GM18505 (cell line): ENCODE measurements at regions not wholly inside any gene's neighbourhood (a gene's known extent, or its start where the extent isn't known, plus 50 kb on each side); places are given as distances from the start of the nearest gene placed in this dataset.

Experiments
- ATAC-seq: cut with Tn5 transposase; IDR thresholded peaks from one replicate; pipeline ENCODE4 v1.9.1; 2021; ENCODE audit not compliant: unreplicated experiment
- POLR2A ChIP-seq: IDR thresholded peaks from 4 replicates; pipeline ENCODE4 v1.6.1; 2011; ENCODE audit warnings: borderline replicate concordance; ENCODE audit not compliant: insufficient read depth, insufficient read length; ENCODE audit errors: extremely low read depth

DNA sequence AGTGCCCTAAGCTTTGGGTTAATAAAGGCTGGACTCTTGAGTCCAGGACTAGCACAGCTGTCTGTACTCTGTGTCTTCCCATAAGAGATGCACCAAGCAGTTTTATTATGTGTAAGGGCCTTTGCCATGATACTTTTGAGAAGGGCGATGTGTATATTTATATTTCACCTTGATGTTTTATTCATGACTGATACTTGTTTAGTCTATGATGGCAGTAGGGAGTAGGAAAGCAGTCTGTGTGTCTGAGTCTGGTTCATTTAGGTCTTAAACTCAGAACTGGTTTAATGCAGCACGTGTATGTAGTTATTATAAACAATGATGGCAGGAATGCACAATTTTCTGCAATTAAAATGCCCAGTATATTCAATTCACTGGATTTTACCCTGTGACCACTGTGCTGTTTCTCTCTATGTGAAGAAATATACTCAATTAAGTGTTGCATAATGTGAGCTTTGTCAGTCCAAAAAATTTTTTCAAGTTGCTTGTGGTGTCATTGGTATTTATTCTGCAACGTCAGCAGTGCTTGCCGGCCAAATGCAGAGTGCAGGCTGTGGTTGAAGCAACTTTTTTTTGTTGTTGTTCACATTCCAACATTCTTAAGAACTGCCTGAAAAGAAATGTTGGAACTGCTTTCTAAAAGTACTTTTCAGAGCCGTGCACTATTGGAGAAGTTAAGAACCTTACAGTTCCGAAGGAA, 423.7 kb upstream of the SEMA6D start:
- ATAC-seq = no peak
- TF ChIP-seq POLR2A = no peak

DNA sequence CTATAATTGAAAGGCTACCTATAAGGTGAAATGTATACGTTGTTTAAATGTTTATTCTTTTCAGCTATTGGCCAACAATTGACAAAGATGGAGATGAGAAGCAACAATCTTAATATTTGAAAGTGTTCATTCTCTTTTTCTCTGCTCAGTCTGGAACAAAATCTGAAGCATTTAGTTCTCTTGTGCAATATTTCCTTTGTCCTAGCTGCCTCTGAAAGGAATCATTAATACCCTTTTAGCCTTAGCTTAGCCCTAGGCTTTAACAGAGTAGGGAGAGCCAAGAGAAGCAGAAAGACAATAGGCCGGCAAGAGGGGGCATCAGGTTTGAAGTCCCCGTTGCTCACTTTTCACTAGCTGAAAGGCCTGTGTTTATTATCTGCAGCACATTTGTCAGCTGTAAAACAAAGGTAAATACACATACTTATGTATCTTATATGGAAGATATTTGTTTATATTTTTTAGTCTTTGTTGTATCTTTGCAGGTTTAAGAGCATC, 422.5 kb upstream of the SEMA6D start:
- no peak for TF ChIP-seq POLR2A
- ATAC-seq = no peak

DNA sequence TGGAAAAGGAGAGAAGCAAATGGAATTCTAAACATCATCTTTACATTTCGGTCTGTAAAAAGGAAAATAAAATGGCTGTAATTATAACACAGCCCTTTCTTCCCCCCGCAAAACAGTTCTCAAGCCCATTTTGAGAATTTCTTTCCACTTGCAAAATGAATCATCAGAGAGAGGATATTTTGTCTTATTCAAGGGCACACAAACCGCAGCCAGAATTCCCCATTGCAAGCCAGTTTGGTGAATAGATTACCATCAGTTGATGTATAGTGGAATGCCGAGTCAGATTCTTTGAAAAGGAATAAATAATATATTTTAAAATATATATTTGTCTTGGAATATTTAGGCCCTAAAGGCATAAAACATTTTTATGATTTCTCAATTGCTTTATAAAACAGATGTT, 420.4 kb upstream of the SEMA6D start:
- no peak for TF ChIP-seq POLR2A
- no peak for ATAC-seq

DNA sequence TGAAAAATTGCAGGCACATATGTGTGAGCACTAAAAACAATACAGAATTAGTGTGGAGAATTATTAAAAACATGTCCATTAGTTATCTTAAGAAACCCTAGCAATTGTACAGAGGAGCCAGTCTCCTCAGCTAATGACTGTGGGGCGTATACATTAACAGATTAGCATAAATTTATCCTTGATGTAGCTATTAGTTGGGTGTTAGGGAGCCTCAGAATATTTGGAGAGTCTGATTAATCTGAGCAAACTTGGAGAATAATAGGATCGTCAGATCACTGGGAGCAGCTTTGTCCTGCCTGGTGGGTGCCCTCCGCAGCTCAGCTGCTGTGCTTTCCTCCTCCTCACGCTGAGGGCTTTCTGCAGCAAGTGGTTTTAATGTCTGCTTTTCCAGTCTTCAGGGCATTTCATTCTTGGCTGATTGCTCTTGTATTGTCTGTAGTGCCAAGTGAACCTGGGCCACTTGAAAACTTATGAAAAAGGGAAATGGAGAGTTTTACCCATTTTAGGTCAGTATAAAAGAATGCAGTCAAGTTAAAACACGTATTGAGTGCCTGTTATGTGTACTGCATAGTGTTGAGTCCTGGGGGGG, 417.4 kb upstream of the SEMA6D start:
- TF ChIP-seq POLR2A = no peak
- no peak for ATAC-seq

- no peak for ATAC-seq
- no peak for TF ChIP-seq POLR2A
These were observed 416.7 kb upstream of the SEMA6D start for GRCh38 chr15:47300596-47300995.

DNA sequence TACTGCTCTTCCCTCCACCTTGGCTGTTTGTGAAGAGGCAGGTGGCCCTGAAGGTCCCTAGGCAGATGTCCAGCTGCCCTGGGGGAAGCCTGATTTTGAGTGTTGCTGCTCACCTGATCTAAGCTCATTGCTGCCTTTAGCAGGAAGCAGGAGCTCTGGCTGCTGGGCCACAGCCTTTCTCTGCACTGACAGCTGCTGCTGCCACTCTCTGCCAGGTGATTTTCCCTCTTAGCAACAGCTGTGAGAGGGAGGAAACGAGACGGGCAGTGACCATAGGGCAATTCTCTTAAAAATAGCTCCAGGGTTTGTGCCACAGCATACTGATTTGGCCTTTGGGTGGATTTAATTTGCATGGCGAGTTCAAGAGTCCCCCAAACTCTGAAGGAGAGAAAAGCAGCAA, 415.8 kb upstream of the SEMA6D start:
- no peak for TF ChIP-seq POLR2A
- no peak for ATAC-seq

- TF ChIP-seq POLR2A = no peak
- ATAC-seq = no peak
These were observed 412.6 kb upstream of the SEMA6D start for GRCh38 chr15:47304656-47305055.

GRCh38 chr15:47312161-47312560, 405.1 kb upstream of the SEMA6D start:
- no peak for ATAC-seq

DNA sequence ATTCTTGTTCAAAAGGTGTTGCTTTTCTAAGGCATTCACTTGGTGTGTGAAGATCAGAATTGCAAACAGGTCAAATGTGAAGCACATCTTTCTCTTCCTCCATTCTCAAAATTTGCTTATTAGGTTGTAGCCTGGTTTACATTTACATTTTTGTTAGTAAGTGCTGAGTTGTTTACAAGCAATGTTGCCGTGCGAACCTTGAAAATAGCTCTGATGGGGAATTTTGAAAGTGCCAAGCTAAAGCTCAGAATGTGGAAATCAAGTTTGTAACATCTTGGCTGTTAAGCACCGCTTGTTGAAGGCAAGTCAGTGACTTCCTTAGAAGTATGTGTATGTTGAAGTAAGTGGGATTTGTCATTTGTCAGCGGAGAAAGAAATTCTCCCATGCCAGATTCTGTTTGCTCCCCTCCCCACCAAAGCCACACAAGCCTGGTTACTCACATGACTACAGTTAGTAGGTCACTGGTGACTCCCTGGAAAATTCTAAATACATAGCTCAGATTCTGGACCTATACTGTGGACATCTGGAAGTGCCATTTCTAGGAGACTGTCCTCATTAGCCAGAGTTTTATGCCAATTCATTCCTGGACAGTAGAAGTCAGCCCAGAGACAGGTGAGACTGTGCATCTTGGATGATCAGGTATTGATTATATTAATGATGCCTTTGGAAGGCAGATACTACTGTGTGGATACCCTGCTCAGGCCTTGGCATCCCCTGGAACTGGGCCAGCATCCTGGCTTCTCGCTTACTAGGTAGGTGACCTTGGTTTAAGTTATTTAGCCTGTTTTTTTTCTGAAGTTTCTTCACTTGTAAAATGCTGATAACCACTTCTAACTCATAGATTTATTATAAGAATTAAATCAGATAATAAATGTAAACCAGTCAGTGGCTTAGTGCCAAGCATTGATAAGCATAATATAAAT, 390.6 kb upstream of the SEMA6D start:
- TF ChIP-seq POLR2A = no peak
- ATAC-seq = no peak

More at GRCh38 chr15:47312161-47312560, 405.1 kb upstream of the SEMA6D start:
- no peak for TF ChIP-seq POLR2A

GRCh38 chr15:47331829-47332393, 385.4 kb upstream of the SEMA6D start:
- ATAC-seq = no peak
- TF ChIP-seq POLR2A = no peak

DNA sequence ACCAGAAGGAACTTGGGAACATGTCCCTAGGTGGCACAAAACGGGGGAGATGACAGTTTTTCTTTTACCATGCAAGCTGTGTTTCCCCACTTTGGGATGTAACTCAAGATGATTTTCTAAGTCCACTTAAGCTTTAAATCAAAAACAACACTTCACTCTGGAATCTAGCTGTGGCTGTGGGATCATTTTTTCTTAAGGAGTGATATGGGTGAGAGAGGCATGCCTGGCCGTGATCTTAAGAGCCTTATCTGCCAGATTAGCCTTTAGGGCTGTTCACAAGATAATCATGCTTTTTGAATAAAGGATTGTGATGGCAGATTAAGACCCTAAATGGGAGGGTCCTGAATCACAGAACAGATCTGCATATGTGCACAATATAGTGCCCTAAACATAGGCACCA, 384.8 kb upstream of the SEMA6D start:
- TF ChIP-seq POLR2A = no peak
- no peak for ATAC-seq

DNA sequence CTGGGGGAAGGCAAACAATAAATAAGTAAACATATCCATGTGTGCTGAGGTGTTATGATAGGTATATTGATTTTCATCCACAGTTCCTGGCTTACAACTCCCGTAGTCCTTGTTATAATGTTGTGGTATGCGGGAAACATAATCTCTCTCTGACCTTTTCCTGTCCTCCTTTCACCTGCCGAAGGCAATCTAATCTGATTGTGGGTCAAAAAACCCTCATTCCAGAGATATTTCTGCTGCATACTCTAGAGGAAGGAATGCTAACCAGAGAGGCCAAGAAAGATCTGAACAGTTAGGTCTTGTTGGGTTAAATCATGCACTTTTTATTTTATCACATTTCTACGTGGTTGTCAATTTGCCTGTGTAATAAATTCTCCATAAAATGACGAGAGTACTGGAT, 383.6 kb upstream of the SEMA6D start:
- TF ChIP-seq POLR2A = no peak
- ATAC-seq = no peak
